HCT116 (cell line): ENCODE measurements at regions not wholly inside any gene's neighbourhood (a gene's known extent, or its start where the extent isn't known, plus 50 kb on each side); places are given as distances from the start of the nearest gene placed in this dataset.

ENCODE experiments used
- ATAC-seq: fragments of 200-7000 bp; cut with Tn5 transposase; 2 replicates; pipeline ENCODE4 v1.9.1; 2020; ENCODE audit warnings: mild to moderate bottlenecking, moderate library complexity
- BruUV-seq: library from RNA; stranded (reverse); fragments of 400-500 nt; replicated peaks from 2 replicates; lab custom pipeline; 2021; lab: Mats Ljungman, UMichigan
- CTCF ChIA-PET: fragments of 300-600 bp; sonication (Branson Sonifier 250); formaldehyde crosslinking; loops from one replicate; lab custom pipeline; 2021; ENCODE audit warnings: antibody characterized with exemption; lab: Charles Lee
- POLR2A ChIA-PET: fragments of 300-600, 350-600 bp; sonication (Branson Sonifier 250); formaldehyde crosslinking; loops from one replicate; lab custom pipeline; 2021; ENCODE audit warnings: antibody characterized with exemption; lab: Charles Lee
- RAD21 ChIA-PET, 2 experiments: fragments of 300-600 bp; sonication (Branson Sonifier 250); formaldehyde crosslinking; loops; one replicate each; lab custom pipeline; 2023; ENCODE audit warnings: low total read pairs in 2 of 2; ENCODE audit not compliant: uncharacterized antibody in 2 of 2, unreplicated experiment in 2 of 2, low non-redundant PET in 1 of 2; lab: Charles Lee
- DNase-seq: peaks from one replicate; pipeline ENCODE4 v3.0.0-alpha.2; 2010; ENCODE audit warnings: low read depth, low spot score
- H2AFZ ChIP-seq: fragments of 200-600 bp; shearing (Covaris generic), sonication (generic); 2 replicates; pipeline ENCODE4 v1.6.1; 2017; ENCODE audit warnings: low read depth, mixed run types, mixed read lengths, antibody characterized with exemption, low read length; ENCODE audit not compliant: poor library complexity, severe bottlenecking
- H3K27ac ChIP-seq: 2 replicates; pipeline ENCODE4 v1.5.1; 2012; ENCODE audit warnings: low read depth, low read length
- H3K27me3 ChIP-seq: fragments of 200-600 bp; sonication (generic); 2 replicates; pipeline ENCODE4 v1.6.1; 2016; ENCODE audit warnings: mixed run types, low read length, mixed read lengths; ENCODE audit not compliant: insufficient read depth
- H3K36me3 ChIP-seq, 2 experiments: fragments of 200-500 bp in 1 of 2; fragments of 200-600 bp in 1 of 2; sonication (Bioruptor generic) in 1 of 2; sonication (generic) in 1 of 2; 2 replicates each; pipeline versions ENCODE4 v1.5.1 to v1.6.1; 2014 to 2016; ENCODE audit warnings: low read length in 2 of 2, inconsistent platforms in 1 of 2, mixed read lengths in 1 of 2, mixed run types in 1 of 2; ENCODE audit not compliant: insufficient read depth in 2 of 2, control insufficient read depth in 1 of 2
- H3K4me1 ChIP-seq, 2 experiments: fragments of 200-600 bp in 1 of 2; sonication (generic) in 1 of 2; 2 replicates each; pipeline versions ENCODE4 v1.5.1 to v1.6.1; 2012 to 2017; ENCODE audit warnings: low read length in 2 of 2, inconsistent platforms in 1 of 2, mild to moderate bottlenecking in 1 of 2, mixed read lengths in 1 of 2, mixed run types in 1 of 2, moderate library complexity in 1 of 2; ENCODE audit not compliant: insufficient read depth in 2 of 2, control insufficient read depth in 1 of 2
- H3K4me2 ChIP-seq: fragments of 200-600 bp; sonication (generic); 2 replicates; pipeline ENCODE4 v1.6.1; 2017; ENCODE audit warnings: mixed run types, low read length, mixed read lengths
- H3K4me3 ChIP-seq, 2 experiments: fragments of 200-600 bp in 1 of 2; sonication (generic) in 1 of 2; replicated peaks in 1 of 2; 2 replicates each; pipeline ENCODE4 v1.5.1; 2011 to 2016; ENCODE audit warnings: low read length in 2 of 2, control low read depth in 1 of 2, low read depth in 1 of 2, mild to moderate bottlenecking in 1 of 2, mixed read lengths in 1 of 2, mixed run types in 1 of 2
- H3K79me2 ChIP-seq: fragments of 200-600 bp; sonication (generic); 2 replicates; pipeline ENCODE4 v1.6.1; 2017; ENCODE audit warnings: mild to moderate bottlenecking, mixed run types, low read length, moderate library complexity, mixed read lengths; ENCODE audit not compliant: insufficient read depth
- H3K9ac ChIP-seq: fragments of 200-600 bp; sonication (generic); 2 replicates; pipeline ENCODE4 v1.6.1; 2016; ENCODE audit warnings: low read length, mixed read lengths
- H3K9me2 ChIP-seq: fragments of 200-600 bp; sonication (generic), shearing (Covaris generic); 2 replicates; pipeline ENCODE4 v1.6.1; 2017; ENCODE audit warnings: mixed run types, mild to moderate bottlenecking, moderate library complexity; ENCODE audit not compliant: insufficient read depth
- H3K9me3 ChIP-seq, 2 experiments: fragments of 200-500 bp in 1 of 2; fragments of 200-600 bp in 1 of 2; sonication (Bioruptor generic) in 1 of 2; sonication (generic) in 1 of 2; 2 replicates each; pipeline ENCODE4 v1.6.1; 2014 to 2017; ENCODE audit warnings: low read length in 2 of 2, mixed read lengths in 2 of 2, inconsistent platforms in 1 of 2, low read depth in 1 of 2, mild to moderate bottlenecking in 1 of 2, mixed run types in 1 of 2, moderate library complexity in 1 of 2; ENCODE audit not compliant: control insufficient read depth in 1 of 2, insufficient read depth in 1 of 2
- H4K20me1 ChIP-seq: fragments of 200-600 bp; sonication (generic), shearing (Covaris generic); 2 replicates; pipeline ENCODE4 v1.6.1; 2017; ENCODE audit warnings: mixed run types, mild to moderate bottlenecking, moderate library complexity; ENCODE audit not compliant: insufficient read depth
- ATF3 ChIP-seq: IDR thresholded peaks from 2 replicates; pipeline ENCODE4 v1.6.1; 2012
- CBX3 ChIP-seq: IDR thresholded peaks from 2 replicates; pipeline ENCODE4 v1.6.1; 2012; ENCODE audit warnings: low read depth
- CEBPB ChIP-seq: IDR thresholded peaks from 2 replicates; pipeline ENCODE4 v1.6.1; 2012; ENCODE audit warnings: low read depth
- CTCF ChIP-seq, 3 experiments: fragments of 200-600 bp in 1 of 3; sonication (generic) in 1 of 3; IDR thresholded peaks in 2 of 3; conservative IDR thresholded peaks in 1 of 3; 2 replicates each; pipeline ENCODE4 v1.5.1; 2012 to 2017; ENCODE audit warnings: low read depth in 2 of 3, low read length in 2 of 3, antibody characterized with exemption in 1 of 3, borderline replicate concordance in 1 of 3, control low read depth in 1 of 3, mild to moderate bottlenecking in 1 of 3, mixed read lengths in 1 of 3, mixed run types in 1 of 3, moderate library complexity in 1 of 3; ENCODE audit not compliant: insufficient read depth in 1 of 3
- EGR1 ChIP-seq: IDR thresholded peaks from 2 replicates; pipeline ENCODE4 v1.6.1; 2012; ENCODE audit warnings: low read depth
- ELF1 ChIP-seq: IDR thresholded peaks from 2 replicates; pipeline ENCODE4 v1.6.1; 2012; ENCODE audit warnings: low read depth, borderline replicate concordance
- EZH2 ChIP-seq: fragments of 200-600 bp; sonication (generic); IDR thresholded peaks from 2 replicates; pipeline ENCODE4 v1.6.1; 2017; ENCODE audit warnings: antibody characterized with exemption, mixed run types
- EZH2phosphoT487 ChIP-seq: fragments of 200-600 bp; IDR thresholded peaks from 2 replicates; pipeline ENCODE4 v1.6.1; 2018; ENCODE audit warnings: antibody characterized with exemption, borderline replicate concordance
- FOSL1 ChIP-seq: IDR thresholded peaks from 2 replicates; pipeline ENCODE4 v1.6.1; 2012; ENCODE audit warnings: low read depth
- JUND ChIP-seq: IDR thresholded peaks from 2 replicates; pipeline ENCODE4 v1.6.1; 2012
- MAX ChIP-seq: IDR thresholded peaks from 2 replicates; pipeline ENCODE4 v1.6.1; 2012
- POLR2AphosphoS5 ChIP-seq: IDR thresholded peaks from 2 replicates; pipeline ENCODE4 v1.6.1; 2011; ENCODE audit warnings: mild to moderate bottlenecking, low read depth, low read length, moderate library complexity
- RAD21 ChIP-seq: IDR thresholded peaks from 2 replicates; pipeline ENCODE4 v1.6.1; 2012; ENCODE audit warnings: low read depth, mild to moderate bottlenecking
- REST ChIP-seq: IDR thresholded peaks from 2 replicates; pipeline ENCODE4 v1.6.1; 2012; ENCODE audit warnings: low read depth
- SIN3A ChIP-seq: IDR thresholded peaks from 2 replicates; pipeline ENCODE4 v1.6.1; 2012; ENCODE audit warnings: low read depth
- SP1 ChIP-seq: IDR thresholded peaks from 2 replicates; pipeline ENCODE4 v1.6.1; 2012; ENCODE audit warnings: low read depth
- SRF ChIP-seq: IDR thresholded peaks from 2 replicates; pipeline ENCODE4 v1.6.1; 2012; ENCODE audit warnings: low read depth
- YY1 ChIP-seq: IDR thresholded peaks from 2 replicates; pipeline ENCODE4 v1.6.1; 2011; ENCODE audit warnings: low read length, low read depth, moderate library complexity, mild to moderate bottlenecking; ENCODE audit not compliant: insufficient replicate concordance; ENCODE audit errors: extremely low read depth
- ZBTB33 ChIP-seq: IDR thresholded peaks from 2 replicates; pipeline ENCODE4 v1.6.1; 2011; ENCODE audit warnings: mild to moderate bottlenecking, low read length, moderate library complexity; ENCODE audit not compliant: insufficient replicate concordance; ENCODE audit errors: extremely low read depth
- ZFX ChIP-seq: fragments of 450-650 bp; IDR thresholded peaks from 2 replicates; pipeline ENCODE4 v1.6.1; 2017
- ZNF274 ChIP-seq: fragments of 200-500 bp; sonication (Bioruptor generic); IDR thresholded peaks from 2 replicates; pipeline ENCODE4 v1.6.1; 2014; ENCODE audit warnings: mild to moderate bottlenecking, low read depth, low read length, inconsistent platforms
- intact Hi-C: fragments of 100-400 bp; cut with micrococcal nuclease; formaldehyde crosslinking; loops from 2 replicates; pipeline ENCODE4 v1.10.0; 2022

GRCh38 chr7:20083781-20084180 is 133.4 kb downstream of the MACC1 start:
- Histone ChIP-seq H4K20me1 (no peaks in the 10 kb centered on the region), H3K9ac (no peak overlapping the region), H2AFZ (no peak overlapping the region), H3K27ac (no peak overlapping the region), H3K9me2 (no peaks in the 10 kb centered on the region), H3K79me2 (no peaks in the 10 kb centered on the region), H3K4me1 (peaks cover 0 to 9% of the 10 kb centered on the region in 2 experiments; a peak in 2 of 4 replicates), H3K4me2 (peak overlapping the region; percentile 37), H3K4me3 (no peak overlapping the region), H3K27me3 (no peaks in the 10 kb centered on the region), H3K9me3 (no peaks in the 10 kb centered on the region), H3K36me3 (no peaks in the 10 kb centered on the region)
- ChIA-PET POLR2A (no interaction called here), CTCF (no interaction called here), RAD21 (no interaction called here)
- no peak for DNase-seq
- no TSS peak for BruUV-seq
- ATAC-seq: peak; percentile 73
- intact Hi-C loops: no loop called here
- TF ChIP-seq JUND (peak; percentile 33; the same call in 1 of the 2 replicates), EZH2phosphoT487 (no peak), ELF1 (no peak), MAX (0 out of 2 replicates have a peak, but pooled peaks have one; percentile 14), SIN3A (no peak), EZH2 (no peak), REST (no peak), ZNF274 (no peak), SRF (no peak), FOSL1 (peak; percentile 55; the same call in 1 of the 2 replicates), RAD21 (0 out of 2 replicates have a peak, but pooled peaks have one; percentile 7), YY1 (no peak), EGR1 (no peak), SP1 (0 out of 2 replicates have a peak, but pooled peaks have one; percentile 20), ZFX (no peak), ZBTB33 (no peak), POLR2AphosphoS5 (no peak), CBX3 (0 out of 2 replicates have a peak, but pooled peaks have one; percentile 35), CEBPB (peak; percentile 89), CTCF (IDR thresholded peaks at IDR 0.05 in 2 of 3, conservative IDR thresholded peaks at IDR 0.05 in 1 of 3; ENCODE audit: borderline replicate concordance in 1 of 3, insufficient read depth in 1 of 3, low read depth in 2 of 3, low read length in 2 of 3) (no peak), ATF3 (no peak)
